GM12891 (cell line): ENCODE measurements at regions not wholly inside any gene's neighbourhood (a gene's known extent, or its start where the extent isn't known, plus 50 kb on each side); places are given as distances from the start of the nearest gene placed in this dataset.
"Not testable (repeated sequence)": the region's sequence is repeated elsewhere in the genome, so short reads cannot be mapped to it uniquely, and the experiment has no call there.

Experiments
- DNase-seq: peaks from one replicate; pipeline ENCODE4 v3.0.0; 2011; ENCODE audit warnings: low spot score; ENCODE audit not compliant: insufficient read length
- FAIRE-seq: peaks from 2 replicates; lab custom pipeline; 2011; peaks lifted over from hg19 to GRCh38; lab: Jason Lieb, UNC
- PAX5 ChIP-seq: IDR thresholded peaks from 2 replicates; pipeline ENCODE4 v1.6.1; 2011; ENCODE audit warnings: low read length, moderate library complexity, mild to moderate bottlenecking; ENCODE audit not compliant: insufficient read depth, severe bottlenecking
- POLR2A ChIP-seq: IDR thresholded peaks from 2 replicates; pipeline ENCODE4 v1.6.1; 2011; ENCODE audit warnings: low read depth, low read length, control low read depth
- POLR2AphosphoS5 ChIP-seq: IDR thresholded peaks from 2 replicates; pipeline ENCODE4 v1.6.1; 2011; ENCODE audit warnings: low read depth, low read length, control low read depth
- POU2F2 ChIP-seq: IDR thresholded peaks from 2 replicates; pipeline ENCODE4 v1.6.1; 2011; ENCODE audit warnings: low read depth, mild to moderate bottlenecking, control low read depth, low read length, moderate library complexity
- SPI1 ChIP-seq: IDR thresholded peaks from 2 replicates; pipeline ENCODE4 v1.6.1; 2011; ENCODE audit warnings: low read depth, low read length, control low read depth
- TAF1 ChIP-seq: IDR thresholded peaks from 2 replicates; pipeline ENCODE4 v1.6.1; 2011; ENCODE audit warnings: low read depth, low read length, control low read depth

DNA sequence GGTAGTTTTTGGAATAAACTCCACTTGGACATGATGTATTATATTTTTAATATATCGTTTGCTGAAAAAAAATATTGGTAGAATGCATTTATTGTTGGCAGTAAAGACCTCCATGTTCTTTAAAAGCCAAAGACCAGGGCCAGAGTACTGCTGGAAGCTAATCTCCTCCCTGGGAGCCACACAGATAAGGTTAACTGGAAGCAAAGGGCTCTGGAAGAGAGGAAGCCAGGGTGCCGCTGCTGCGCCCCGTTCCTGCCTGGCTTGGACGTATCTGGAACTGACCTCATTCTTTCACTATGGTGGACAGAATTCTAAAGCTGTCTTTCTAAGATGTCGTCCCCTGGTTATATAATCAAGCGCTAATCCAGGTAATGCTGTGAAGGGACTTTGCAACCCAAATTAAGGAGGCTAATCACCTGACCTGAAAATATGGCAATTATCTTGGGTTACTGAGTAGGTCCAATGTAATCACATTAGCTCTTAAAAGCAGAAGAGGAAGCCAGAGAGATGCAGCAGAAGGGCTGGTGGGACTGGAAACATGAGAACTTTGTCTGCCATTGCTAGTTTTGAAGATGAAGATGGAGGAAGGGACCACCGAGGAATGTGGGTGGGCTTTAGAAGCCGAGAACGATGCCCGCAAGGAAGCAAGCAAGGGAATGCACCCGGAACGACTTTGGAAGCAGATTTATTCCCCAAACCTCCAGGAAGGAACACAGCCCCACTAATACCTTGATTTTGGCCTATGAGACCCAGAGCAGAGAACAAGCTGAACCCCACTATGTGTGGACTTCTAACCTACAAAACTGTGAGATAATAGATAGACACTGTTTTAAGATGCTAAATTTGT lies 167.7 kb upstream of the KCNJ15 start:
- DNase-seq (no peak), FAIRE-seq (no peak)
- TF ChIP-seq SPI1 (no peak), PAX5 (no peak), POU2F2 (no peak), POLR2A (no peak), POLR2AphosphoS5 (no peak), TAF1 (no peak)

GRCh38 chr21:38089763-38090046 lies 167.1 kb upstream of the KCNJ15 start:
- FAIRE-seq (no peak), DNase-seq (no peak)
- no peak for TF ChIP-seq TAF1
- TF ChIP-seq POU2F2: no peak
- TF ChIP-seq SPI1: no peak
- TF ChIP-seq PAX5: no peak
- no peak for TF ChIP-seq POLR2A
- no peak for TF ChIP-seq POLR2AphosphoS5

GRCh38 chr21:38091061-38091460 lies 165.7 kb upstream of the KCNJ15 start:
- DNase-seq, FAIRE-seq: not testable (repeated sequence)

DNA sequence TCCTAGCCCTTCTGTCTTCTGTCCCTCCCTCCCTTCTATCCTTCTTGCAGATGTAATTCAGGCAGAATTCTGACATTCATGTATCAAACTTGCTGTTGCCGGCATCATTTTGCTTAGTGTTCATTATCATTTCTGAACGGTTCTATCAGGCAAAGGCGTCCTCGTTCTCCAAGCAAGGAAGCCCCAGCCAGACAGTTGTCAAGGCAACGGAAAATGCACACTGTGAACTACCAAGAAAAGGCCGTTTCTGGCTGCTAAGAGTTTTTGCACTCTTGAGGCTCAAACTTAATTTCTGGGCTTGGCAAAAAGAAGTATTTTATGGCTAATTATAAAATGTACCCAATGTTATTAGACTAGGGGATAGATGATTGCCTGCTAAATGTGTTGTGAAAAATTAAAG lies 164.7 kb upstream of the KCNJ15 start:
- FAIRE-seq (no peak), DNase-seq (no peak)
- TF ChIP-seq POU2F2 (no peak), POLR2AphosphoS5 (no peak), POLR2A (no peak), SPI1 (no peak), TAF1 (no peak), PAX5 (no peak)

DNA sequence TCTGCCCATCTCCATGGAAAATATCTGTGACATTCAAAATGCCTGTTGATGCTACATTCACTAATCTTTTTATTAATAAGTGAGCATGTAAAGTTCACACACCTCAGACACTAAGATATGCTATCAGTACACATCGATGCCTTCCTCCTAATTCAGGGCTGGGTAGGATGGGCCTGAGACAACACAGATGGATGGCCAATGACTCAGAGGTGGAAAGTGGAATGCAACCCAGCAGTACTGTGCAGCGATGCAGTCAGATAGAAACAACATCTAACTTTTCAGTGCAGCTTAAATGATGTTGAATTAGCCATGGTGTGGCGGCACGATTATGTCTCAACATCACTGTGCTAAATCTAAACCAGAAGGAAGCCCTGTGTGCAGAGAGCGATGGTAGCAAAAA lies 161.6 kb upstream of the KCNJ15 start:
- DNase-seq: no peak
- no peak for FAIRE-seq
- TF ChIP-seq TAF1 (no peak), POU2F2 (no peak), SPI1 (no peak), POLR2AphosphoS5 (no peak)

DNA sequence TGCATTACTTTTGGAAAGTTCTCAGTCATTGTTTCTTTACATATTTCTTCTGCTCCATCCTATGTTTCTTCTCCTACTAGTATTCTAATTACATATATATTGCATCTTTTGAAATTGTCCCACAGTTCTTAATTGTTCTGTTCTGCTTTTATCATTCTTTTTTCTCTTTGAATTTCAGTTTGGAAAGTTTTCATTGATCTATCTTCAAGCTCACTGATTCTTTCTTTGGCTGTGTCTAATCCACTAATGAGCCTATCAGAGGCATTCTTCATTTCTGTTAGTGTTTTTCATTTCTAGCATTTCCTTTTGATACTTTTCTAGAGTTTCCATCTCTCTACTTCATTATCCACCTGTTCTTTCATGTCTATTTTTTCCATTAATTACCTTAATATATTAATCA lies 159.0 kb upstream of the KCNJ15 start:
- no peak for TF ChIP-seq SPI1
- no peak for TF ChIP-seq POLR2AphosphoS5
- no peak for TF ChIP-seq TAF1
- TF ChIP-seq POLR2A: no peak
- no peak for TF ChIP-seq PAX5
- no peak for TF ChIP-seq POU2F2
- FAIRE-seq (no peak), DNase-seq (no peak)

- TF ChIP-seq TAF1 (no peak), POLR2A (no peak), PAX5 (no peak), SPI1 (no peak), POU2F2 (no peak)
- DNase-seq (no peak), FAIRE-seq (no peak)
Observed at GRCh38 chr21:38112219-38112789, 144.5 kb upstream of the KCNJ15 start.

- TF ChIP-seq TAF1: no peak
- TF ChIP-seq POLR2A: no peak
- no peak for TF ChIP-seq SPI1
- TF ChIP-seq POU2F2: no peak
- TF ChIP-seq PAX5: no peak
- TF ChIP-seq POLR2AphosphoS5: no peak
- no peak for DNase-seq
- FAIRE-seq: no peak
Observed at GRCh38 chr21:38114717-38115333, 142.0 kb upstream of the KCNJ15 start.

DNA sequence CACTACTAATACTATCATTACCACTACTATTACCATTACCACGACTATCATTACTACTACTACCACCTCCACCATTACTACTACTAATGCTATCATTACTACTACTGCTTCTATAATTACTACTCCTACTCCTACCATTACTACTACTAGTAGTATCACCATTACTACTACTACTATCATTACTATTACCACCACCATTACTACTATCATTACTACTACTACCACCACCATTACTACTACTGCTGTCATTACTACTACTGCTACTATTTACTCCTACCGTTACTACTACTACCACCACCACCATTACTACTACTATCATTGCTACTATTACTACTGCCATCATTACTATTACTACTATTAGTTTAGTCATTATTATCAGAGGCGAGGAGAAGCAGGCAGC lies 140.9 kb upstream of the KCNJ15 start:
- FAIRE-seq (no peak), DNase-seq (no peak)
- TF ChIP-seq SPI1 (no peak), TAF1 (no peak), POU2F2 (no peak), POLR2A (no peak), POLR2AphosphoS5 (no peak), PAX5 (no peak)

DNA sequence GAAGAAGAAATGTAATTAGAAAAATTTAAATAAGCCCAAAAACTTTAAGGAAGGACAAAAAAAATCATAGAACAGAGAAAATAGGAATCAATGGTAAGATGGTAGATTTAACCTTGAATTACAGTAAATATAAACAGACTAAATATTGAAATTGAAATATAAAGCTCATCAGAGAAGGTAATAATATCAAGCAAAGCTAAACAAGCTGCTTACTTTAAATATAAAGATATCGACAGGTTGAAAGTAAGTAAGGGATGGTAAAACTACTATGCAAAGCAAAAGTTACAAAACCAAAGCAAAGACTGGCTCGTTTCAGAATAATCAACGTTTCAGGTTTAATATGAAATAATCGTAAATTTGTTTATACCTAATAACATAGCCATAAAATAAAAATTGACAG lies 137.0 kb upstream of the KCNJ15 start:
- no peak for DNase-seq
- no peak for TF ChIP-seq POLR2AphosphoS5
- no peak for TF ChIP-seq PAX5
- no peak for TF ChIP-seq POU2F2
- TF ChIP-seq TAF1: no peak
- TF ChIP-seq POLR2A: no peak
- no peak for TF ChIP-seq SPI1
- no peak for FAIRE-seq

- FAIRE-seq, DNase-seq: not testable (repeated sequence)
Observed at GRCh38 chr21:38120679-38120983, 136.2 kb upstream of the KCNJ15 start.
